H1 (cell line): ENCODE measurements at regions not wholly inside any gene's neighbourhood (a gene's known extent, or its start where the extent isn't known, plus 50 kb on each side); places are given as distances from the start of the nearest gene placed in this dataset.

Experiments used
- CEBPB ChIP-seq: IDR thresholded peaks from 2 replicates; pipeline ENCODE4 v1.6.1; 2012; ENCODE audit warnings: low read depth, low read length
- CTBP2 ChIP-seq: IDR thresholded peaks from 2 replicates; pipeline ENCODE4 v1.7.0; 2011; ENCODE audit warnings: borderline replicate concordance, mild to moderate bottlenecking, moderate library complexity, mixed read lengths, low read length; ENCODE audit not compliant: insufficient read depth, insufficient read length
- KDM1A ChIP-seq: fragments of 200-600, 300-600 bp; sonication (generic); IDR thresholded peaks from 2 replicates; pipeline ENCODE4 v1.7.1; 2016; ENCODE audit warnings: mild to moderate bottlenecking, low read length, borderline replicate concordance
- POLR2A ChIP-seq, 2 experiments: IDR thresholded peaks; 1 replicate in 1 of 2; 2 replicates in 1 of 2; pipeline ENCODE4 v1.6.1; 2011; ENCODE audit warnings: low read depth in 2 of 2, low read length in 2 of 2, mild to moderate bottlenecking in 2 of 2; ENCODE audit errors: control extremely low read depth in 1 of 2
- SIN3A ChIP-seq, 2 experiments: IDR thresholded peaks in 1 of 2; conservative IDR thresholded peaks in 1 of 2; 2 replicates each; pipeline ENCODE4 v1.6.1; 2011 to 2012; ENCODE audit warnings: low read length in 2 of 2, improper control_type of control experiment in 1 of 2, low read depth in 1 of 2, mild to moderate bottlenecking in 1 of 2
- YY1 ChIP-seq: IDR thresholded peaks from 2 replicates; pipeline ENCODE4 v1.6.1; 2011; ENCODE audit warnings: low read depth, mild to moderate bottlenecking, low read length

GRCh38 chr11:119854521-119854920, 125.5 kb upstream of the NECTIN1 start (continued):
- TF ChIP-seq YY1 (no peak), POLR2A (IDR thresholded peaks at IDR 0.05; ENCODE audit: control extremely low read depth in 1 of 2, low read depth in 2 of 2, low read length in 2 of 2) (no peak), SIN3A (conservative IDR thresholded peaks at IDR 0.05 in 1 of 2, IDR thresholded peaks at IDR 0.05 in 1 of 2; ENCODE audit: low read depth in 1 of 2, low read length in 2 of 2) (no peak), CTBP2 (no peak), CEBPB (no peak), KDM1A (no peak)
